ENCODE measurements at regions not wholly inside any gene's neighbourhood (a gene's known extent, or its start where the extent isn't known, plus 50 kb on each side); places are given as distances from the start of the nearest gene placed in this dataset.

DNA sequence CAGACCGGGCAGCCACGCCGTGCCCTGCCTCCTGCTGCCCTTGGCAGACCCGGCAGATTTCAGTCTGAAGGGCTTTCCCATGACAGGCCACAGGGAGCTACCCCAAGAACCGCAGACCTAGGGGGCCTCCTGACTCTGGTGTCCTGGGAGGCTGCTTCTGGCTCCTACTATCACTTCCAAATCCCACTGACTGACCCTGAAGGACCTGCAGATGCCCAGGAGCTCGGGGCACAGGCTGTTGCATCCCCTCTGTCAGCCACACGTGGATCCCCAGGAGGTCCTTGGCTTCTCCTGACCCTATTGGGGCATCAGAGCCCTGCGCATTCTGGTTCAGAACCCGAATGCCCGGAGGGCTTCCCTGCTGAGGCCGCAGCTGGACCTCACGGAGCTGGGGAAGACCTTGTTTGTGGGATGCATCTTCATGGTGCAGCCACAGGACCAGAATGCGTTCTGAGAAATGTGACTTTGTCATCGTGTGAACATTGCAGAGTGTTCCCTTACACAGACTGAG is 81.3 kb upstream of the IRX4 start:
- no peak overlapping the region for H3K27ac ChIP-seq
- no peak overlapping the region; the same call in 1 of the 2 replicates for H3K4me2 ChIP-seq
- no peak for TF ChIP-seq Cebpa-rat (IDR thresholded peaks at IDR 0.05)
- H4K20me1 ChIP-seq, result no peaks in the 10 kb centered on the region
- no peak overlapping the region for H3K4me3 ChIP-seq
- no peak overlapping the region for H3K9ac ChIP-seq
- H3K36me3 ChIP-seq, result no peaks in the 10 kb centered on the region
- peaks cover 75% of the 10 kb centered on the region for H3K4me1 ChIP-seq
- H3K9me3 ChIP-seq, result no peaks in the 10 kb centered on the region
- no peaks in the 10 kb centered on the region for H3K27me3 ChIP-seq

DNA sequence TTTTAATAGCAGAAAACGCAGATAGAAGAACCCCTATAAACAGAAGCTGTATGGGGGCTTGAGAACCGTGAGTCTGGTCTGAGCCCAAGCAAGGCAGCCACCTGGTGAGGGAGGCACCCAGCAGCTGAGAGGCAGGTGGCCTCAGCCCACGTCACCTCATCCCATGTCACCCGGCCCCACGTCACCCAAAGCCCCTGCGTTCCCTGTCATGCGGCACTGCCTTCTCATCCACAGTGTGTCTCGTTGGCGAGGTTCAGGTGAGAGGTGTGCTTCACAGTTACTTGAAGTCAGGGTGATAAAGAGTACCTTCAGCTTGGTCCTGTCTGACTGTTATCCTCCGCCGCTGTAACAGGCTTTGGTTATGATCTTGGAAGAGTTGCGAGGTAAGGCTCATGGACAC is 80.6 kb upstream of the IRX4 start:
- Histone ChIP-seq H3K36me3 (no peaks in the 10 kb centered on the region), H3K9ac (no peak overlapping the region), H3K27me3 (no peaks in the 10 kb centered on the region), H3K4me1 (peaks cover 75% of the 10 kb centered on the region), H3K4me3 (no peak overlapping the region), H4K20me1 (no peaks in the 10 kb centered on the region), H3K9me3 (no peaks in the 10 kb centered on the region), H3K4me2 (peak overlapping the region; percentile 76), H3K27ac (no peak overlapping the region)
- TF ChIP-seq Cebpa-rat (IDR thresholded peaks at IDR 0.05), result no peak

DNA sequence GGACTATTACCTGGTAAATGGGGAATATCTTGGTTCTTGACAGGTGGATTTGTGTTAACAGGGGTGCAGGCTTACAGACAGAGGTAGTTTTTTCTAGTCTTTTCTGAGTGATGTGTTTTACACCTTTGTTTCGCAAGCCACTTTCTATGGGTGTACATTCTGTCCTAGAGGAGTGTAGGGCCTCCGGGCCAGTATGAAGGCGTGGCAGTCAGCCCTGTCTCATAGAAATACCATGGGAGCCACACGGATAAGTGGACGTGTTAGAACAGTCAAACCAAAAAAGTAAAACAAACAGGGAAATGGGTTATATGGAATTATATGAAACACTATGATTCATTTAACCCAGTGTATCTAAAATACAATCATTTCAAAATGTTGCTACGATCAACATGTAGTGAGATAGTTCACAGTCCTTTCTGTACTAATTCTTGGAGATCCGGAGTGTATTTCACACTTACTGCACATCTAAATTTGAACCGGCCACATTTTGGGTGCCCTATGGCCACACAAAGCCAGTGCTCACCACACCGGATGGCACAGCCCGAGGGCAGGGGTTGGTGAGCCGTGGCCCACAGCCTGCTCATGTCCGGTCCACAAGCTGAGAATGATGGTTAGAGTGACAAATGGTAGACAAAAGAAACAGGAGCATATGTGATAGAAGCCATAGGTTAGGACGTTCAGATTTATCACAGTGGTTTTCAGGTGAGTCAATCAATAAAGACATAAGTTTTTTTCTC is 80.1 kb upstream of the IRX4 start:
- H3K27me3 ChIP-seq, result no peaks in the 10 kb centered on the region
- H3K4me3 ChIP-seq, result no peak overlapping the region
- H3K27ac ChIP-seq, result no peak overlapping the region
- no peaks in the 10 kb centered on the region for H3K36me3 ChIP-seq
- H3K9me3 ChIP-seq, result no peaks in the 10 kb centered on the region
- no peak overlapping the region for H3K9ac ChIP-seq
- peaks cover 71% of the 10 kb centered on the region for H3K4me1 ChIP-seq
- H4K20me1 ChIP-seq, result no peaks in the 10 kb centered on the region
- peak overlapping the region; percentile 76 for H3K4me2 ChIP-seq
- no peak for TF ChIP-seq Cebpa-rat (IDR thresholded peaks at IDR 0.05)

DNA sequence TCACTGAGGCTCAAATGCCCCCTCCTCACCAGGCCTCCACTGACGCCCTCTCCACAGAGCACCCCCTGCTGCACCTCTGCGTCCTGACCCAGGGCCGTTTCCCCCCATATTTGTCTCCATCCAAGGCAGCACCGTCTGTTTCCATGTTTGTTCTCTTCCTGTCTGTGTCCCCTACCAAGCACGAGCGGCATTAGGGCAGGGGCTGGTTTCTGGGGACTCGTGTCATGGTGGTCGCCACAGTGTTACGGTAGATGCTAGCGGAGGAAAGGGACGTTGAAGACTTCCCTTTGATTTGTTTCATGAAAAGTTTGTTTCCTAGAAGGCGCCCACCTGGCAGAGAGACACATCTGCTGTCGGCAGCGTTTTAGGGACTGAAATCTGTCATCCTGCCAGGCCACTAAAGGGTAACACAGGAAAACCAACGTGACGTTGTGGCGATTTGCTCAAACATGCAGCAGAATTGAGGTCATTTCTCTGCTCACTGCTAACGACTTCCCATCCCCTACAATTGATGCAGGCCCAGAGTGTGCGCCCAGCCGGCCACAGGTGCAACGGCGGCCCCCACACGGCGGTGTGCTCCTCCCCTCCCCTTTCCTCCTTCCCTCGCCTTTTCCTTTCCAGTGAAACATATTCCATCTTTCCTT is 79.3 kb upstream of the IRX4 start:
- H3K4me3 ChIP-seq, result no peak overlapping the region
- TF ChIP-seq Cebpa-rat (IDR thresholded peaks at IDR 0.05), result no peak
- H3K27ac ChIP-seq, result no peak overlapping the region
- H3K27me3 ChIP-seq, result no peaks in the 10 kb centered on the region
- H3K36me3 ChIP-seq, result no peaks in the 10 kb centered on the region
- H3K4me1 ChIP-seq, result peaks cover 64% of the 10 kb centered on the region
- no peaks in the 10 kb centered on the region for H3K9me3 ChIP-seq
- no peak overlapping the region for H3K9ac ChIP-seq
- H4K20me1 ChIP-seq, result no peaks in the 10 kb centered on the region
- peak overlapping the region; percentile 76 for H3K4me2 ChIP-seq

DNA sequence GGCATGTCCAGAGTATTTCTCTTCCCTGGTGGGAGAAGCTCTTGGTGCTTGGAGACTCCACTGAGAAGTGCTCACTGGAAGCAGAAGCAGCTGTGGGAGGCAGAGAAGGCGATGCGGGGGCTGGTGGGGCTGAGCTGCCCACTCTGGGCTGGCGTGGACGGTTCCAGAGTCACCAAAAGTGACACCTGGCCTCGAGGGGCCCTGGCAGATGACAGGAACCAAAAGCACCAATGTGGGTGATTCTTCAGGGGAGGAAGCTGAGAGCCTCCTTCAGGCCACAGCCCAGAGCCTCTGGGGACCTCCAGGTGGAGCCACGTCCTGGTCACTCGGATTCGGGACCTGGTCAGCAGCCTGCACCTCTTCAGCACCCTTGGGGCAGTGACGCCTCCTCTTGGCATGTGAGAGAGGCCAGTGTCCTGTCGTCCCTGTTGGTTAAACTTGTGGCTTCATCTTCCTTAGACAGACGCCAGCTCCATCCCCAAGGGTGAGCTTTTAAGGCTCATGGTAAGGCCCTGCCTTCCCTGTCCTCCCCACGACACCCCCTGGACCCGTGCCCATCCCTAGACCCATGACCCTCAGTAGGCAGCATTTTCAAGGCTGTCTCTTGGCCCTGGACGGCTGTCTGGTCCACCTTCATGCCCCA is 78.7 kb upstream of the IRX4 start:
- H3K9me3 ChIP-seq, result no peaks in the 10 kb centered on the region
- no peak overlapping the region for H3K9ac ChIP-seq
- TF ChIP-seq Cebpa-rat (IDR thresholded peaks at IDR 0.05), result no peak
- H3K27ac ChIP-seq, result no peak overlapping the region
- no peaks in the 10 kb centered on the region for H4K20me1 ChIP-seq
- peak overlapping the region; percentile 76 for H3K4me2 ChIP-seq
- peaks cover 57% of the 10 kb centered on the region for H3K4me1 ChIP-seq
- no peak overlapping the region for H3K4me3 ChIP-seq
- H3K27me3 ChIP-seq, result no peaks in the 10 kb centered on the region
- no peaks in the 10 kb centered on the region for H3K36me3 ChIP-seq

DNA sequence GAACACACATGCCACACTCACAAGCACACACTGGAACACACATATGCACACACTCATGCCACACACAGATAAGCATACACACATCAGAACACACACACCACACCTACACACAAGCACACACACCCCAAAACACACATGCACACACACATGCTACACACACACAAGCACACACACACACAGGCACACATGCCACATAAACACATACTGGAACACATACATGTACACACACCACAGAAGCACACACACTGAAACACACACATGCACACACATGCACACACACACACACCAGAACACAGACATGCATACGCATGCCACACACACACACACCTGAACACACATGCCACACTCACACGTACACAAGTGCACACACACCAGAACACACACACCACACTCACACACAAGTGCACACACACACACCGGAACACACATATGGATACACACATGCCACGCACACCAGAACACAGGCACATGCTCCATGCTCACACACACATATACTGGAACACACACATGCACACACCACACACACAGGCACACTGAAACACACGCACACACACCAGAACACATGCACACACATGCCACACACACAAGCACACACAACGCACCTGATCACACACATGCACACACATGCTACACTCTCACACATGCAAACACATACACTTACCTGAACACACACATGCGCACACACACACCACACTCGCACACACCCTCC is 78.0 kb upstream of the IRX4 start:
- H3K9me3 ChIP-seq, result no peaks in the 10 kb centered on the region
- H4K20me1 ChIP-seq, result no peaks in the 10 kb centered on the region
- H3K4me2 ChIP-seq, result peak overlapping the region; percentile 76
- no peak overlapping the region for H3K27ac ChIP-seq
- H3K4me1 ChIP-seq, result peaks cover 50% of the 10 kb centered on the region
- no peak overlapping the region for H3K4me3 ChIP-seq
- H3K27me3 ChIP-seq, result no peaks in the 10 kb centered on the region
- TF ChIP-seq Cebpa-rat (IDR thresholded peaks at IDR 0.05), result no peak
- H3K9ac ChIP-seq, result no peak overlapping the region
- H3K36me3 ChIP-seq, result no peaks in the 10 kb centered on the region

DNA sequence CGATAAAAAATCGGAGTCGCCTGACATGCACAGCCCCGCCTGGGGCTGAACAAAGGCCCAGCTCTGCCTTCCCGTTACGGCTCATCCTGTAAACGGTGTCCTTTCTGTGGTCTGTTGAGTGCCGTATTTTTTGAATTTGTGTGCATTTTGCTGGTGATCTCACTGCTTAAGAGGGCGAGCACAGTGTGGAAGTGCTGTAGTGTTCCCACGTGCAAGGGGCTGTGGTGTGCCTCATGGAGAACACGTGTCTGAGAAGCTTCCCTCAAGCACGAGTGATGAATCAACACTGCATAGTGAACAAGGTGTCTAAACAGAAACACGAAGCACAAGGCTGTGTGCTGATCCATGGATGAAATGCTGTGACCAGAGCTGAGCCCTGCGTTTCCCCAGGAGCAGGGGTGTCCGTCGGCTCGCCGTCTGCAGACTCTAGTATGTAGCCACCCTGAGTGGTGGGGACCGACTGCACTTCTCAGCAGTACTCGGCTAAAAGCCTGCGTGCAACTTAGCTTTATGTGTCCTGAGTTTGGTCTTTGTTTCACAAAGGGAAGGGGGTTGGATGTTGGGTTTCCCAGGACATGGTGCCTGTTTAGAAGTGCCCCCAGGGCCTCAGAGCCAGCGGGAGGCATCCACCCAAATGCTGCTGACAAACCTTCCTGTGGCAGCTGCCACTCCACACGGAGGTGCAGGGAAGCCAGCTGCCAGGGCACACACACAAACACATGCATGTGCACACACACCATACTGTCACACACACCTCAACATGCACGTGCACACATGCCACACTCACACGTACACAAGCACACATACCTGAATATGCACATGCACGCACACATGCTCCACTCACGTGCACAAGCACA is 77.2 kb upstream of the IRX4 start:
- no peaks in the 10 kb centered on the region for H4K20me1 ChIP-seq
- no peaks in the 10 kb centered on the region for H3K27me3 ChIP-seq
- H3K4me1 ChIP-seq, result peaks cover 43% of the 10 kb centered on the region
- H3K27ac ChIP-seq, result no peak overlapping the region
- H3K9ac ChIP-seq, result no peak overlapping the region
- TF ChIP-seq Cebpa-rat (IDR thresholded peaks at IDR 0.05), result no peak
- no peaks in the 10 kb centered on the region for H3K36me3 ChIP-seq
- H3K9me3 ChIP-seq, result no peaks in the 10 kb centered on the region
- H3K4me3 ChIP-seq, result no peak overlapping the region
- H3K4me2 ChIP-seq, result no peak overlapping the region

DNA sequence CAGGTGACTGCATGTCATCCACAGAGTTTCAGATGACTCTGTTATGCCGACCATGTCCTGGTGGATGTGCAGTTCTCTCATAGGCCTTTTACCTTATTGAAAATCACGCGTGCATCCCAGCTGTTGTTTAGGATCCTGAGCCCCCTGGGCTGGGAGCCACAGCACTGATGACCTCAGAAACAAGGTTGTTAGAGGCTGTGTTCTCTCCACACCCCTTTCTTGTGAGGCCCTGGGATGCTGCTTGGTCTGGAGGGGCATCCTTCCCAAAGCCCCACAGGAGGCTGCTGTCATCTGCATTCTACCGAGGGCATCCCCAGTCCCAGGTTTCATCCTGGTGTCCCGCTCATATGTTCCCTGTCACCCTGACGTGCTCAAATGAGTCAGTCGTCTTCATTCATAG is 76.5 kb upstream of the IRX4 start:
- TF ChIP-seq Cebpa-rat (IDR thresholded peaks at IDR 0.05), result no peak

More for the DNA sequence above, 76.5 kb upstream of the IRX4 start:
- H3K4me1 ChIP-seq, result peaks cover 41% of the 10 kb centered on the region
- H3K27ac ChIP-seq, result no peak overlapping the region
- H4K20me1 ChIP-seq, result no peaks in the 10 kb centered on the region
- H3K27me3 ChIP-seq, result no peaks in the 10 kb centered on the region
- no peaks in the 10 kb centered on the region for H3K36me3 ChIP-seq
- H3K4me2 ChIP-seq, result no peak overlapping the region
- H3K4me3 ChIP-seq, result no peak overlapping the region
- no peak overlapping the region for H3K9ac ChIP-seq
- H3K9me3 ChIP-seq, result no peaks in the 10 kb centered on the region
